Naive thymus-derived CD4-positive, alpha-beta T cell (primary cell): ENCODE measurements at regions not wholly inside any gene's neighbourhood (a gene's known extent, or its start where the extent isn't known, plus 50 kb on each side); places are given as distances from the start of the nearest gene placed in this dataset.
"Not testable (repeated sequence)": the region's sequence is repeated elsewhere in the genome, so short reads cannot be mapped to it uniquely, and the experiment has no call there.

ENCODE experiments used
- ATAC-seq: fragments of 150-1000 bp; cut with Tn5 transposase; 2 replicates; pipeline ENCODE4 v1.10.0; 2021; ENCODE audit warnings: mild to moderate bottlenecking, moderate library complexity
- CTCF ChIA-PET: fragments of 350-600 bp; sonication (Branson Sonifier 250); formaldehyde crosslinking; loops from one replicate; lab custom pipeline; 2021; ENCODE audit warnings: antibody characterized with exemption; lab: Charles Lee
- POLR2A ChIA-PET: fragments of 350-600 bp; sonication (Branson Sonifier 250); formaldehyde crosslinking; loops from one replicate; lab custom pipeline; 2021; ENCODE audit warnings: antibody characterized with exemption, inconsistent platforms; lab: Charles Lee
- DNase-seq, 9 donors: peaks; one replicate each; pipeline versions ENCODE4 v3.0.0 to v3.0.0-alpha.2; 2020 to 2022; ENCODE audit warnings: mixed read lengths in 1 of 9
- H3K27ac ChIP-seq: one replicate; pipeline ENCODE4 v1.7.0; 2013; ENCODE audit warnings: mild to moderate bottlenecking, low read depth, low read length, moderate library complexity
- H3K27me3 ChIP-seq, 2 donors: one replicate each; pipeline ENCODE4 v1.7.0; 2013; ENCODE audit warnings: low read length in 2 of 2, mild to moderate bottlenecking in 2 of 2, moderate library complexity in 2 of 2; ENCODE audit not compliant: control insufficient read depth in 2 of 2, insufficient read depth in 2 of 2
- H3K36me3 ChIP-seq, 3 experiments: 1 replicate in 2 of 3; 2 replicates in 1 of 3; pipeline ENCODE4 v1.7.0; 2013; ENCODE audit warnings: low read length in 3 of 3, mild to moderate bottlenecking in 3 of 3, moderate library complexity in 1 of 3; ENCODE audit not compliant: insufficient read depth in 3 of 3, control insufficient read depth in 2 of 3
- H3K4me1 ChIP-seq, 2 donors: one replicate each; pipeline ENCODE4 v1.7.0; 2013; ENCODE audit warnings: low read length in 2 of 2, mild to moderate bottlenecking in 2 of 2, moderate library complexity in 1 of 2; ENCODE audit not compliant: control insufficient read depth in 2 of 2, insufficient read depth in 2 of 2
- H3K4me3 ChIP-seq: 2 replicates; pipeline ENCODE4 v1.7.0; 2013; ENCODE audit warnings: mild to moderate bottlenecking, low read length
- H3K9me3 ChIP-seq, 3 experiments: 1 replicate in 2 of 3; 2 replicates in 1 of 3; pipeline ENCODE4 v1.7.0; 2013; ENCODE audit warnings: low read length in 3 of 3; ENCODE audit not compliant: control insufficient read depth in 2 of 3
- H3K27ac Mint-ChIP-seq, 9 donors: one replicate each; pipeline ENCODE4 v1.8.0; 2020 to 2022; ENCODE audit warnings: mixed read lengths in 9 of 9, mild to moderate bottlenecking in 8 of 9, moderate library complexity in 5 of 9, inconsistent platforms in 2 of 9
- H3K27me3 Mint-ChIP-seq, 5 donors: one replicate each; pipeline ENCODE4 v1.8.0; 2021 to 2022; ENCODE audit warnings: mixed read lengths in 5 of 5, mild to moderate bottlenecking in 1 of 5
- H3K36me3 Mint-ChIP-seq, 5 donors: one replicate each; pipeline ENCODE4 v1.8.0; 2020 to 2022; ENCODE audit warnings: mixed read lengths in 5 of 5, mild to moderate bottlenecking in 3 of 5, inconsistent platforms in 1 of 5
- H3K4me1 Mint-ChIP-seq, 7 donors: one replicate each; pipeline ENCODE4 v1.8.0; 2020 to 2022; ENCODE audit warnings: mixed read lengths in 7 of 7, mild to moderate bottlenecking in 3 of 7, inconsistent platforms in 1 of 7
- H3K4me3 Mint-ChIP-seq, 10 donors: one replicate each; pipeline ENCODE4 v1.8.0; 2020 to 2022; ENCODE audit warnings: mild to moderate bottlenecking in 10 of 10, mixed read lengths in 10 of 10, moderate library complexity in 6 of 10, inconsistent platforms in 2 of 10
- H3K9me3 Mint-ChIP-seq, 11 donors: one replicate each; pipeline ENCODE4 v1.8.0; 2020 to 2022; ENCODE audit warnings: mixed read lengths in 11 of 11, mild to moderate bottlenecking in 4 of 11, inconsistent platforms in 1 of 11, moderate library complexity in 1 of 11
- intact Hi-C, 2 donors: fragments of 100-400 bp; cut with micrococcal nuclease; formaldehyde crosslinking; loops; one replicate each; pipeline ENCODE4 v1.15.1; 2023

DNA sequence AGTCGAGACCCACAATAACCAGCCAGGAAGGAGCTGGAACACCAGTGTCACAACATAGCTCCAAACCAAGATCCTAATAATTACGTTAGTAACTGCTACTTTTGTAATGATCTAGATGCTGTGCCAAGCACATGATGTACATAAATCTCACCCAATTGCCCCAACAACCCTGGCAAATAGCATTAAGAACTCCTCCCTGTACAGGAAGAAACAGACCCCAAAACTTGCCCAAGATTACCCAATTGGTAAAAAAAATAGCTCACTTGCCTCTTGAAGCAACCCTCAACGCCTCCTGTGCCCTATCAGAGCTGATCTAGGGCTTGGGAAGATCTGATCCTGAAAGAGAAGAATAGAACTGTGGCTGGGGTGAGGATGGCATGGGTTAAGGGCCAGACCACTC, 628.7 kb upstream of the AUTS2 start:
- DNase-seq (no peak), ATAC-seq (no peak)
- no peaks in the 10 kb centered on the region for H3K4me1 ChIP-seq
- H3K27me3 ChIP-seq = no peaks in the 10 kb centered on the region
- Mint-ChIP-seq H3K36me3 (no peaks in the 10 kb centered on the region), H3K9me3 (peaks cover 0 to 17% (median 9%) of the 10 kb centered on the region in 11 donors), H3K4me1 (no peaks in the 10 kb centered on the region), H3K27ac (no peak overlapping the region), H3K27me3 (no peaks in the 10 kb centered on the region), H3K4me3 (no peak overlapping the region)
- ChIA-PET CTCF (no interaction called here), POLR2A (no interaction called here)
- no peaks in the 10 kb centered on the region for H3K36me3 ChIP-seq
- intact Hi-C loops = no loop called here
- H3K4me3 ChIP-seq = no peak overlapping the region
- H3K27ac ChIP-seq = no peak overlapping the region
- no peaks in the 10 kb centered on the region for H3K9me3 ChIP-seq

DNA sequence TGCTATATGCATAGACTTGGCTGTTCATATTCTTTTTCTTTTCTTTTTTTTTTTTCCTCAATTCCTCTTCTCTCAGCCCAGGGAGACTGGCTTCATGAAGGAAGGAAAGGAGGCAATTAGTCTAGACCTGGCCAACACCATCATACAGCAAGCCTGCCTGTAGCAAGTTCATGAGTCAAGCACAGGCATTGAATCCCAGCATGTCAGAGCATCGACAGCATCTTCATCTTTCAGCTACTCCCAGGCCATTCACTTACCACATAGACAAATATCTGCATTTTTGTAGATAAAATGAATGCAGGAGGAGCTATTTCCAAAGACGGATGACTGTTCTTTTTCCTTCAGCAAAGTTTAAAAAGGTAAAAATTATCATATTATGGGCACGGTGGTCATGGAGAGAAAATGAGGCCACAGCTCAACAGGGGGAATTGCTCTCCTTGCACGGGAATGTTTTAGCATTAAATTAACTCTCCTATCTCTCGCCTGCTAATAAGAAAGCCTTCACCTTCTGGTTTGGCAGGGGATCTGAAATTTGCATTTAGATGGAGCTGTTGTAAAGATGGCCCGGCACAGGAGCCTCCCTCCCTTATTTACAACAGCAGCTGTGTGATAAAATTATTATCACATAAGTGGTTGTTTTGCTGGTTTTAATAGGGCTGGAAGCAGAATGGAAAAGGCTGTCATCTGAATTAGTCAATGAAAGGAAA, 626.5 kb upstream of the AUTS2 start:
- Histone ChIP-seq H3K27me3 (no peaks in the 10 kb centered on the region), H3K9me3 (no peaks in the 10 kb centered on the region), H3K36me3 (no peaks in the 10 kb centered on the region), H3K4me3 (no peak overlapping the region), H3K4me1 (no peaks in the 10 kb centered on the region), H3K27ac (no peak overlapping the region)
- Mint-ChIP-seq H3K4me1 (peaks cover 0 to 1% (median 0%) of the 10 kb centered on the region in 7 donors), H3K27me3 (no peaks in the 10 kb centered on the region), H3K27ac (no peak overlapping the region), H3K9me3 (peaks cover 0 to 24% (median 9%) of the 10 kb centered on the region in 11 donors), H3K4me3 (no peak overlapping the region), H3K36me3 (no peaks in the 10 kb centered on the region)
- ATAC-seq (no peak), DNase-seq (no peak)
- ChIA-PET CTCF (no interaction called here), POLR2A (no interaction called here)
- intact Hi-C loops = no loop called here

DNA sequence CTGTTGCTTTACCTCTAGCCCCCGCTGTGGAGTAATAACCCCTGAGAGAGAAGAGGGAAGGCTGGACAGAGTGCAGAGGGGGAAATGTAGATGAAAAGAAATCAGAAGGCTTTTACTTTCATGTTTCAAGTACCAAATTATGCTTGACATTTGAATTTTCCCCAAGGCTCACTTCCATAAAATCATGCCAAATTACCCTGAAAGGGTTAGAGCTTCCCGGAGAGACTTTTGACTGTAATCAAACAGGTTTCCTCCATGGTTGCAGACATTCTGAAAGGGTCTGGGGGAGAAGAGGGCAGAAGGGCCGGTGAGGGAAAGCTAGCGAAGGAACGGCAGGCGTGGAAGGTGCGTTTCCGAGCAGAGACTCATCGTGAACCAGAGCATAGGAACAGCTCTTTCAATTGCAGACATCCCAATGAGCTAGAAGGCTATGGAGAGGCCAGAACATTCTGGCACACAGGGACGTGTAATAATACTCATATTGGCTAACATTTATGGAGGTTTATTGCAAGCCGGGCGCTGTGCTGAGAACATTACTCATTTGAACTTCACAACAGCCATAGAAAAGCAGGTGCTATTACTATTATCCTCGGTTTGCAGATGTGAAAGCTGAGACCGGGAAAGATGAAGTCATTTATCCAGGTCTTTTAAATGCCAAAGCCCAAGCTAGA, 620.8 kb upstream of the AUTS2 start:
- no peaks in the 10 kb centered on the region for H3K4me1 ChIP-seq
- H3K4me3 Mint-ChIP-seq = no peak overlapping the region
- no peaks in the 10 kb centered on the region for H3K27me3 Mint-ChIP-seq
- H3K27ac ChIP-seq = no peak overlapping the region
- no peak overlapping the region for H3K27ac Mint-ChIP-seq
- CTCF ChIA-PET = no interaction called here
- H3K27me3 ChIP-seq = no peaks in the 10 kb centered on the region
- no peak for ATAC-seq
- H3K9me3 ChIP-seq = no peaks in the 10 kb centered on the region
- H3K9me3 Mint-ChIP-seq = peaks cover 1 to 40% (median 14%) of the 10 kb centered on the region in 11 donors
- H3K4me1 Mint-ChIP-seq = peaks cover 0 to 1% (median 0%) of the 10 kb centered on the region in 7 donors
- intact Hi-C loops = no loop called here
- POLR2A ChIA-PET = interaction anchor here (0.5 kb wide), 1 partner anchor 909 kb away, joined by 4 read pairs; no protein-coding TSS in a partner anchor
- DNase-seq = no peak
- H3K36me3 Mint-ChIP-seq = no peaks in the 10 kb centered on the region
- H3K36me3 ChIP-seq = no peaks in the 10 kb centered on the region
- H3K4me3 ChIP-seq = no peak overlapping the region

DNA sequence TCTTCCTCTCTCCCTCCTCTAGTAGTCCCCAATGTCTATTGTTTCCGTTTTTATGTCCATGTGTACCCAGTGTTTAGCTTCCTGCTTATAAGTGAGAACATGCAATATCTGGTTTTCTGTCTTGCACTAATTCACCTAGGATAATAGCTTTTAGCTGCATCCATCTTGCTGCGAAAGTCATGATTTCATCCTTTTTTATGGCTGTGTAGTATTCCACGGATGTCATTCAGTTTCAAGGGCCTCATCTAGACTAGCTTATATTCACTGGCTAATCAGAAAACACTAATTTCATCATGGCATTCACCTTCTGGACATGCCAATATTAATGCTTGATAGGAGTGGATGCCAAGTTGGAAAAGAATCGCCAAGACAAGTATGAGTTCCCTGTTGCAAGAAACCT, 619.6 kb upstream of the AUTS2 start:
- Histone ChIP-seq H3K27me3 (no peaks in the 10 kb centered on the region), H3K27ac (no peak overlapping the region), H3K4me1 (no peaks in the 10 kb centered on the region), H3K36me3 (no peaks in the 10 kb centered on the region), H3K9me3 (no peaks in the 10 kb centered on the region), H3K4me3 (no peak overlapping the region)
- Mint-ChIP-seq H3K4me1 (peaks cover 0 to 1% (median 0%) of the 10 kb centered on the region in 7 donors), H3K9me3 (peaks cover 4 to 47% (median 16%) of the 10 kb centered on the region in 11 donors), H3K4me3 (no peak overlapping the region), H3K27me3 (no peaks in the 10 kb centered on the region), H3K36me3 (no peaks in the 10 kb centered on the region), H3K27ac (no peak overlapping the region)
- no peak for DNase-seq
- no peak for ATAC-seq
- ChIA-PET POLR2A (no interaction called here), CTCF (no interaction called here)
- intact Hi-C loops = no loop called here

DNA sequence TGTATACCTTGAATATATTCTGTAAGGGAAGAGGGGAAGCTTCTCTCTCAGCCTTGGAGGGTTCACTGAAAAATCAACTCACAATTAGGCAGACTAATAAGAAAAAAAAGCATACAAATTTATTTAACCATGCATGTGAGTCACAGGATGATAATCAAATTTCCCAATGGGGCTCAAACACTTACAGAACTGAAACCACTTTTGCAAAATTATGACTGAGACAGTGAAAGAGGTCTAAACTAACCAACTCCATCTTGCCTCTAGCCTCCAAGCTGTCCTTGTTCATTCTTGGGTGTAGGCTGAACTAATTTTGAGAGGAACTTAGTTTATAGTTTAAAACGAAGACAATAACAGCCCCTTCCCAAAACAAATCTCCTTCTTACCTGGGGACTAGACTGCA, 618.3 kb upstream of the AUTS2 start:
- no peak for DNase-seq
- POLR2A ChIA-PET = no interaction called here

DNA sequence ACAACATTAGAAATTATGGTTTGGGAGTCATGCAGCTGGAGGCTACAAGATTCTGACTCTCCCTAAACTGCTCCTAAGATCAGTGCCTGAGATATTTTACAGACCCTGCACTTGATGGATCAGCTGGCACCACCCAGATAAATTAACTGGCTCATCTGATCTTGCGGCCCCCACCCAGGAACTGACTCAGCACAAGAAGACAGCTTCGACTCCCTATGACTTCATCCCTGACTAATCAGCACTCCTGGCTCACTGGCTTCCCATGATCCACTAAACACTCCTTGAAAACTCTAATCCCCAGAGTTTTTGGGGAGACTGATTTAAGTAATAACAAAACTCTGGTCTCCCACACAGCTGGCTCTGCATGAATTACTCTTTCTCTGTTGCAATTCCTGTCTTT, 617.8 kb upstream of the AUTS2 start:
- DNase-seq, H3K27me3 Mint-ChIP-seq, H3K36me3 Mint-ChIP-seq, H3K9me3 ChIP-seq, POLR2A ChIA-PET, H3K4me1 ChIP-seq, H3K4me1 Mint-ChIP-seq, H3K27me3 ChIP-seq, H3K36me3 ChIP-seq, H3K27ac Mint-ChIP-seq, ATAC-seq, CTCF ChIA-PET, H3K27ac ChIP-seq, H3K4me3 Mint-ChIP-seq, H3K4me3 ChIP-seq, intact Hi-C loops: not testable (repeated sequence)
- H3K9me3 Mint-ChIP-seq = peaks cover 8 to 52% (median 17%) of the 10 kb centered on the region in 11 donors

More for the DNA sequence above, 618.3 kb upstream of the AUTS2 start:
- H3K4me3 ChIP-seq = no peak overlapping the region
- Mint-ChIP-seq H3K27ac (no peak overlapping the region), H3K27me3 (no peaks in the 10 kb centered on the region), H3K4me1 (no peaks in the 10 kb centered on the region), H3K9me3 (peaks cover 6 to 54% (median 17%) of the 10 kb centered on the region in 11 donors), H3K4me3 (no peak overlapping the region), H3K36me3 (no peaks in the 10 kb centered on the region)
- H3K27ac ChIP-seq = no peak overlapping the region
- ATAC-seq = no peak
- no peaks in the 10 kb centered on the region for H3K36me3 ChIP-seq
- no peaks in the 10 kb centered on the region for H3K9me3 ChIP-seq
- intact Hi-C loops = no loop called here
- no peaks in the 10 kb centered on the region for H3K4me1 ChIP-seq
- H3K27me3 ChIP-seq = no peaks in the 10 kb centered on the region
- CTCF ChIA-PET = no interaction called here

DNA sequence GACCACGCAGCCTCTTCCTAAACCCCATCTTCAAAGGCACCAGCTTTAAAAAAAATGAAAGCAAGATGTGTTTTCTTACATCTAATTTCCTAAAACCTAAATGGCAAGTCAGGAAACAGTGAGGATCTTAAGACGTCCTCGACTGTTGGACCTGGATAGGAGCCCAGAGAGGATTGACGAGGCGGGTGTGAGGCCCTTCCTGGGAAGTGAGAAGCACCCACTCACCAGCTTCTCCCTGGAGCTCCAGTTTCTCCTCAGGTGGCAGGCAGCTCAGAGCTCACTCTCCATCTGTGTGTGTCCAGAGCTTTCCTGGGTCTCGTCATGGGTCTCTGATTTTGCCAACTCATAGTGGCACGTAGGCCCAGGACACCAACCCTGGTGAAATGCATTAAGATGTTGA, 614.0 kb upstream of the AUTS2 start:
- H3K27me3 ChIP-seq = no peaks in the 10 kb centered on the region
- intact Hi-C loops = no loop called here
- no peaks in the 10 kb centered on the region for H3K27me3 Mint-ChIP-seq
- peaks cover 0 to 17% (median 0%) of the 10 kb centered on the region in 3 experiments for H3K9me3 ChIP-seq
- ATAC-seq (no peak), DNase-seq (no peak)
- CTCF ChIA-PET = no interaction called here
- H3K4me1 Mint-ChIP-seq = no peaks in the 10 kb centered on the region
- no peak overlapping the region for H3K27ac Mint-ChIP-seq
- H3K4me3 Mint-ChIP-seq = no peak overlapping the region
- H3K4me3 ChIP-seq = no peak overlapping the region
- POLR2A ChIA-PET = no interaction called here
- no peak overlapping the region for H3K27ac ChIP-seq
- H3K36me3 Mint-ChIP-seq = peaks cover 0 to 9% (median 0%) of the 10 kb centered on the region in 5 donors
- peaks cover 8 to 59% (median 24%) of the 10 kb centered on the region in 11 donors for H3K9me3 Mint-ChIP-seq
- H3K4me1 ChIP-seq = no peaks in the 10 kb centered on the region
- no peaks in the 10 kb centered on the region for H3K36me3 ChIP-seq
